ENCODE measurements at regions not wholly inside any gene's neighbourhood (a gene's known extent, or its start where the extent isn't known, plus 50 kb on each side); places are given as distances from the start of the nearest gene placed in this dataset.

GRCh38 chr6:91751526-91751925 lies 1164.7 kb upstream of the MAP3K7 start:
- in situ Hi-C loops (cut with MboI; ENCODE audit: low pct_unique_long_range_greater_than_20kb, low sequenced_read_pairs, unreplicated experiment), result no loop called here
- TF ChIP-seq CTCF (IDR thresholded peaks at IDR 0.05; ENCODE audit: extremely low read depth, insufficient read depth, missing control alignments), result no peak
- no peak for DNase-seq (ENCODE audit: low spot score)

GRCh38 chr6:91744566-91744965 lies 1157.7 kb upstream of the MAP3K7 start:
- in situ Hi-C loops (cut with MboI; ENCODE audit: low pct_unique_long_range_greater_than_20kb, low sequenced_read_pairs, unreplicated experiment), result no loop called here
- TF ChIP-seq CTCF (IDR thresholded peaks at IDR 0.05; ENCODE audit: extremely low read depth, insufficient read depth, missing control alignments), result no peak
- DNase-seq (ENCODE audit: low spot score), result no peak

DNA sequence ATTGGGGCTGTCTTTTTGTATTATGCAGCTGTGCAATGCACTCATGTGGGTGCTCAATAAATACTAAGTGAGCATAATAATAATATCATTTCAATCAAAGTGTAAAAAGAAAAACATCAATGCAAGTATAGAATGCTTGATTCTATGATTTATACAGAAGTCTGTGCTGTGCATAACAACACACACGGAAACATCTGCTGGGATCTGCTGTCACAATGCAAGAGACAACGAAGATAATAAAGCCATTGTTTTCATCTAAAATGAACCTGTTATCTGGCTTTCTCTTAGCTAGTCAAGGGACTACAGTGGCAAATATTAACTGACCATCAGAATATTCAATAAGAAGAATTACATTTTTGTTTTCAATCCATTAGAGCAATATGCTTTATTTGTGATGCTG lies 1156.9 kb upstream of the MAP3K7 start:
- TF ChIP-seq CTCF (IDR thresholded peaks at IDR 0.05; ENCODE audit: extremely low read depth, insufficient read depth, missing control alignments), result no peak
- no peak for DNase-seq (ENCODE audit: low spot score)
- in situ Hi-C loops (cut with MboI; ENCODE audit: low pct_unique_long_range_greater_than_20kb, low sequenced_read_pairs, unreplicated experiment), result no loop called here

GRCh38 chr6:91731939-91732338 lies 1145.1 kb upstream of the MAP3K7 start:
- no peak for DNase-seq (ENCODE audit: low spot score)
- no peak for TF ChIP-seq CTCF (IDR thresholded peaks at IDR 0.05; ENCODE audit: extremely low read depth, insufficient read depth, missing control alignments)
- in situ Hi-C loops (cut with MboI; ENCODE audit: low pct_unique_long_range_greater_than_20kb, low sequenced_read_pairs, unreplicated experiment), result no loop called here

DNA sequence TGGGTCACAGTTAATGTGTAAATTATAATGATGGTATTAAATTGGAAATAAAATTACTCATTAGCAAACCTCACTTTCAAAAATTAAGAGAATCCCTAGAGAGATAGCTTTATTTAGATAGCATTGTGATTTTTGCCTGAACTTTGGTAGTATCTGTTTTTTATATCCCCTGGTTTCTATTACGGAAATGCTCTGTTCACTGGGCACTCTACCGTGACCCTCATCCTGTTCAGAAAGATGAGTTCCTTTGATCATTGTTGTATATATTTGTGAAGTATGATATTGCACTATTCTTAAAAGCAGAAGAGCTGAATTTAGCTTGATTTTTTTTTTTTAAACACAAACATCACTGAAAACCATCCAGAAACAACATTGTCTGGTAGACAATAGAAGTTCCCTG lies 1143.8 kb upstream of the MAP3K7 start:
- in situ Hi-C loops (cut with MboI; ENCODE audit: low pct_unique_long_range_greater_than_20kb, low sequenced_read_pairs, unreplicated experiment), result no loop called here
- TF ChIP-seq CTCF (IDR thresholded peaks at IDR 0.05; ENCODE audit: extremely low read depth, insufficient read depth, missing control alignments), result no peak
- DNase-seq (ENCODE audit: low spot score), result no peak

DNA sequence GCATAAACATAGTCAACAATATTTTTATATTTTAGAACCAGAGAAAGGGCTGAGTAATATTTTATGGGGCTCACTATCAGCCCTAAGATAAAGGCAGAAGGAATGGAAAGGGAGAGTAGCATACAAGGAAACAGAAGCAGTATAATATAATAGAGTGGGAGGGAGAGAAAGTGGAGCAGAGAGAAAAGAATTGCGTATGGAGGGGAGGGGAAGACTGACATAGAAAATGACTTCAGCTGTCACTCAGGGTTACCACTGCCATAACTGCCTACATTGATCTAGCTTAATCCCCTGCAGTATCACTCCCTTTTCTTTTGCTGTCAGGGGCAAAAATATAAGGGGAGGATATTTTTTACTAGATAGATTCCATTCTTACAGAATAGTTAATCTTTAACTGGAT lies 1133.5 kb upstream of the MAP3K7 start:
- DNase-seq (ENCODE audit: low spot score), result no peak
- no peak for TF ChIP-seq CTCF (IDR thresholded peaks at IDR 0.05; ENCODE audit: extremely low read depth, insufficient read depth, missing control alignments)
- in situ Hi-C loops (cut with MboI; ENCODE audit: low pct_unique_long_range_greater_than_20kb, low sequenced_read_pairs, unreplicated experiment), result no loop called here

GRCh38 chr6:91719414-91719813 lies 1132.5 kb upstream of the MAP3K7 start:
- peak; percentile 8 for DNase-seq (ENCODE audit: low spot score)
- in situ Hi-C loops (cut with MboI; ENCODE audit: low pct_unique_long_range_greater_than_20kb, low sequenced_read_pairs, unreplicated experiment), result no loop called here
- TF ChIP-seq CTCF (IDR thresholded peaks at IDR 0.05; ENCODE audit: extremely low read depth, insufficient read depth, missing control alignments), result no peak

Data from GM13977 (cell line).